IMR-90 (cell line): ENCODE measurements at regions not wholly inside any gene's neighbourhood (a gene's known extent, or its start where the extent isn't known, plus 50 kb on each side); places are given as distances from the start of the nearest gene placed in this dataset.

Source experiments
- ATAC-seq: fragments of 200-7000 bp; cut with Tn5 transposase; 2 replicates; pipeline ENCODE4 v1.9.1; 2020; ENCODE audit warnings: low read depth, mild to moderate bottlenecking, moderate library complexity
- BruUV-seq: library from RNA; stranded (reverse); fragments of 400-500 nt; replicated peaks from 2 replicates; lab custom pipeline; 2021; lab: Mats Ljungman, UMichigan
- CTCF ChIA-PET: fragments of 300-600 bp; formaldehyde crosslinking; extraction: SDS; loops from one replicate; lab custom pipeline; 2021; ENCODE audit warnings: antibody characterized with exemption; lab: Yijun Ruan, JAX
- POLR2A ChIA-PET: fragments of 300-600 bp; sonication (Branson Sonifier 250); formaldehyde crosslinking; loops from one replicate; lab custom pipeline; 2022; ENCODE audit warnings: antibody characterized with exemption; ENCODE audit not compliant: unreplicated experiment; lab: Charles Lee
- DNase-seq: peaks from one replicate; pipeline ENCODE4 v3.0.0; 2013
- H2AFZ ChIP-seq: replicated peaks from 2 replicates; pipeline ENCODE3; 2013; ENCODE audit warnings: low read length, mild to moderate bottlenecking; ENCODE audit not compliant: poor library complexity
- H2AK5ac ChIP-seq: 2 replicates; pipeline ENCODE4 v1.6.1; 2013; ENCODE audit warnings: low read depth, low read length, inconsistent platforms
- H2AK9ac ChIP-seq: replicated peaks from 2 replicates; pipeline ENCODE3; 2013; ENCODE audit warnings: mild to moderate bottlenecking, low read depth, low read length, moderate library complexity; ENCODE audit not compliant: poor library complexity
- H2BK120ac ChIP-seq: 2 replicates; pipeline ENCODE4 v1.6.1; 2013; ENCODE audit warnings: low read depth, low read length, inconsistent platforms
- H2BK15ac ChIP-seq: 3 replicates; pipeline ENCODE4 v1.6.1; 2013; ENCODE audit warnings: low read depth, low read length, inconsistent platforms
- H2BK20ac ChIP-seq: 2 replicates; pipeline ENCODE4 v1.6.1; 2013; ENCODE audit warnings: low read depth, mild to moderate bottlenecking, inconsistent platforms, low read length, moderate library complexity
- H2BK5ac ChIP-seq: 2 replicates; pipeline ENCODE4 v1.6.1; 2013; ENCODE audit warnings: mild to moderate bottlenecking, low read depth, low read length, inconsistent platforms; ENCODE audit not compliant: poor library complexity, severe bottlenecking
- H3K14ac ChIP-seq: replicated peaks from 2 replicates; pipeline ENCODE4 v1.6.1; 2013; ENCODE audit warnings: low read depth, low read length, inconsistent platforms
- H3K18ac ChIP-seq: 2 replicates; pipeline ENCODE4 v1.6.1; 2013; ENCODE audit warnings: low read depth, low read length, control low read depth
- H3K23ac ChIP-seq: 2 replicates; pipeline ENCODE4 v1.6.1; 2013; ENCODE audit warnings: low read depth, low read length, inconsistent platforms
- H3K27ac ChIP-seq: 2 replicates; pipeline ENCODE4 v1.5.1; 2013; ENCODE audit warnings: mild to moderate bottlenecking, control low read depth, low read length; ENCODE audit not compliant: insufficient read depth
- H3K27me3 ChIP-seq: 2 replicates; pipeline ENCODE4 v1.6.1; 2013; ENCODE audit warnings: low read length; ENCODE audit not compliant: control insufficient read depth, insufficient read depth
- H3K36me3 ChIP-seq: 2 replicates; pipeline ENCODE4 v1.6.1; 2013; ENCODE audit warnings: low read length, mixed read lengths; ENCODE audit not compliant: control insufficient read depth, insufficient read depth
- H3K4ac ChIP-seq: 2 replicates; pipeline ENCODE4 v1.6.1; 2013; ENCODE audit warnings: low read depth, low read length, inconsistent platforms
- H3K4me1 ChIP-seq: 2 replicates; pipeline ENCODE4 v1.6.1; 2013; ENCODE audit warnings: low read length, mixed read lengths; ENCODE audit not compliant: control insufficient read depth, insufficient read depth
- H3K4me2 ChIP-seq: 2 replicates; pipeline ENCODE4 v1.6.1; 2013; ENCODE audit warnings: low read depth, mild to moderate bottlenecking, control low read depth, low read length, moderate library complexity
- H3K4me3 ChIP-seq: 2 replicates; pipeline ENCODE4 v1.5.1; 2013; ENCODE audit warnings: low read depth, mild to moderate bottlenecking, control low read depth, low read length, moderate library complexity; ENCODE audit not compliant: insufficient read depth
- H3K56ac ChIP-seq: 2 replicates; pipeline ENCODE4 v1.6.1; 2013; ENCODE audit warnings: low read length, inconsistent platforms; ENCODE audit not compliant: insufficient read depth; ENCODE audit errors: extremely low read depth
- H3K79me1 ChIP-seq, 2 experiments: 2 replicates each; pipeline ENCODE4 v1.6.1; 2013; ENCODE audit warnings: low read length in 2 of 2, inconsistent platforms in 1 of 2, low read depth in 1 of 2
- H3K9ac ChIP-seq: 2 replicates; pipeline ENCODE4 v1.6.1; 2013; ENCODE audit warnings: low read depth, low read length, control low read depth
- H3K9me1 ChIP-seq: 2 replicates; pipeline ENCODE4 v1.6.1; 2013; ENCODE audit warnings: low read length, inconsistent platforms; ENCODE audit not compliant: insufficient read depth
- H3K9me3 ChIP-seq: 2 replicates; pipeline ENCODE4 v1.6.1; 2013; ENCODE audit warnings: low read length; ENCODE audit not compliant: control insufficient read depth, insufficient read depth
- H4K20me1 ChIP-seq: 2 replicates; pipeline ENCODE4 v1.6.1; 2013; ENCODE audit warnings: low read length, inconsistent platforms; ENCODE audit not compliant: insufficient read depth
- H4K5ac ChIP-seq: 2 replicates; pipeline ENCODE4 v1.6.1; 2013; ENCODE audit warnings: mild to moderate bottlenecking, low read depth, low read length, control low read depth
- H4K8ac ChIP-seq, 2 experiments: 2 replicates each; pipeline ENCODE4 v1.6.1; 2013; ENCODE audit warnings: low read depth in 2 of 2, low read length in 2 of 2, control low read depth in 1 of 2, inconsistent platforms in 1 of 2
- H4K91ac ChIP-seq: 2 replicates; pipeline ENCODE4 v1.6.1; 2013; ENCODE audit warnings: low read depth, low read length, inconsistent platforms; ENCODE audit not compliant: insufficient read depth
- CEBPB ChIP-seq: IDR thresholded peaks from 2 replicates; pipeline ENCODE4 v1.6.1; 2012; ENCODE audit warnings: low read depth, low read length, improper control_type of control experiment
- CHD1 ChIP-seq: IDR thresholded peaks from 2 replicates; pipeline ENCODE4 v1.6.1; 2012; ENCODE audit warnings: low read depth, low read length, improper control_type of control experiment
- MXI1 ChIP-seq: IDR thresholded peaks from 2 replicates; pipeline ENCODE4 v1.6.1; 2012; ENCODE audit warnings: low read depth, mild to moderate bottlenecking, low read length, moderate library complexity, borderline replicate concordance
- NFE2L2 ChIP-seq: fragments of 150-350 bp; IDR thresholded peaks from 2 replicates; pipeline ENCODE4 v1.6.1; 2016; ENCODE audit warnings: low read depth, mild to moderate bottlenecking, low read length
- RAD21 ChIP-seq: IDR thresholded peaks from 2 replicates; pipeline ENCODE4 v1.6.1; 2012; ENCODE audit warnings: low read length, improper control_type of control experiment
- RCOR1 ChIP-seq: IDR thresholded peaks from 2 replicates; pipeline ENCODE4 v1.6.1; 2012; ENCODE audit warnings: mild to moderate bottlenecking, low read length, improper control_type of control experiment; ENCODE audit not compliant: insufficient replicate concordance
- WGBS, 2 experiments: methylation state at CpG; one replicate each; pipeline versions ENCODE4 v1.1.5 to v1.1.7; 2013; ENCODE audit warnings: missing lambda C conversion rate in 2 of 2; ENCODE audit not compliant: insufficient read length in 1 of 2; ENCODE audit errors: extremely low coverage in 2 of 2; 5-methylcytosine and 5-hydroxymethylcytosine counted together
- dilution Hi-C: fragments of 300-500 bp; cut with HindIII; formaldehyde crosslinking; loops from one replicate; pipeline ENCODE4 v1.14.3; 2018; ENCODE audit warnings: low sequenced_read_pairs; ENCODE audit not compliant: unreplicated experiment
- in situ Hi-C: fragments of 300-500 bp; cut with MboI; formaldehyde crosslinking; loops from 3 replicates; pipeline ENCODE4 v1.14.3; 2019; ENCODE audit warnings: low sequenced_read_pairs, inconsistent platforms, mixed read lengths
- intact Hi-C: fragments of 100-400 bp; cut with micrococcal nuclease; formaldehyde crosslinking; loops from 2 replicates; pipeline ENCODE4 v1.10.0; 2022
- TF ChIP-seq, protein P1 (sequence below): fragments of 150-350 bp; IDR thresholded peaks from 2 replicates; pipeline ENCODE4 v1.6.1; 2017; ENCODE audit warnings: mild to moderate bottlenecking, antibody characterized with exemption, low read length, low read depth

DNA sequence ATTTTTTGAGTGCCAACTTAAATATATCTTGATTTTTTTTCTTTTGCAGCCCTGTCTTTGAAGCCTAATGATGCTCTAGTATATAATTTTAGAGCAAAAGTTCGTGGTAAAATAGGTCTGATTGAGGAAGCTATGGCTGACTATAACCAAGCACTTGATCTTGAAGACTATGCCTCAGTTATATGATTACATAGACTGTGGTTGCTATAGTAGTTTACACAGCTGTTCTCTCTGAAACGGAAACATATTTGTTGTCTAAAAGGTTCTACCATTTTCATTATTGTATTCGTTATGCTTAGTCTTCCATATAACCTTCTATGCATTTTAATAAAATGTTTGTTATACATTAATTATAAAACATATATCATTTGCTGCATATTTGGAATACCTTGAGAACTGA, 246.7 kb downstream of the TTC6 start:
- POLR2A ChIA-PET, result no interaction called here

More for the DNA sequence above, 246.7 kb downstream of the TTC6 start:
- Histone ChIP-seq H3K9ac (no peak overlapping the region), H2BK120ac (no peak overlapping the region), H3K9me1 (no peaks in the 10 kb centered on the region), H3K4me1 (no peaks in the 10 kb centered on the region), H2BK15ac (no peak overlapping the region), H3K4me3 (no peak overlapping the region), H3K27ac (no peak overlapping the region), H3K79me1 (no peaks in the 10 kb centered on the region), H4K91ac (no peak overlapping the region), H3K18ac (no peak overlapping the region), H3K9me3 (no peaks in the 10 kb centered on the region), H2AFZ (no peak overlapping the region), H3K14ac (no peak overlapping the region), H3K23ac (no peak overlapping the region), H3K4me2 (no peak overlapping the region), H2BK5ac (no peak overlapping the region), H2BK20ac (no peak overlapping the region), H3K36me3 (no peaks in the 10 kb centered on the region), H4K8ac (no peak overlapping the region), H3K56ac (no peak overlapping the region), H4K20me1 (no peaks in the 10 kb centered on the region), H2AK9ac (no peak overlapping the region), H3K27me3 (no peaks in the 10 kb centered on the region; the same call in 1 of the 2 replicates), H2AK5ac (no peak overlapping the region), H4K5ac (no peak overlapping the region), H3K4ac (no peak overlapping the region)
- dilution Hi-C loops, result no loop called here
- WGBS, 2 experiments, result no CpG with 5 or more reads among the region's 3 CpGs
- intact Hi-C loops, result no loop called here
- TF ChIP-seq, protein P1, sequence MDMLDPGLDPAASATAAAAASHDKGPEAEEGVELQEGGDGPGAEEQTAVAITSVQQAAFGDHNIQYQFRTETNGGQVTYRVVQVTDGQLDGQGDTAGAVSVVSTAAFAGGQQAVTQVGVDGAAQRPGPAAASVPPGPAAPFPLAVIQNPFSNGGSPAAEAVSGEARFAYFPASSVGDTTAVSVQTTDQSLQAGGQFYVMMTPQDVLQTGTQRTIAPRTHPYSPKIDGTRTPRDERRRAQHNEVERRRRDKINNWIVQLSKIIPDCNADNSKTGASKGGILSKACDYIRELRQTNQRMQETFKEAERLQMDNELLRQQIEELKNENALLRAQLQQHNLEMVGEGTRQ, result no peak
- TF ChIP-seq RCOR1, result no peak
- no peak for TF ChIP-seq NFE2L2
- TF ChIP-seq CEBPB, result no peak
- TF ChIP-seq RAD21, result no peak
- no peak for TF ChIP-seq MXI1
- TF ChIP-seq CHD1, result no peak
- in situ Hi-C loops, result no loop called here
- DNase-seq (no peak), ATAC-seq (no peak)
- BruUV-seq, result no TSS peak
- CTCF ChIA-PET, result no interaction called here
